ENCODE measurements at regions not wholly inside any gene's neighbourhood (a gene's known extent, or its start where the extent isn't known, plus 50 kb on each side); places are given as distances from the start of the nearest gene placed in this dataset.

- H3K4me1 ChIP-seq (ENCODE audit: control insufficient read depth, insufficient read depth, low read length), result peaks cover 15% of the 10 kb centered on the region
- no peak for DNase-seq
- no peaks in the 10 kb centered on the region for H3K9me3 ChIP-seq (ENCODE audit: control insufficient read depth, low read depth, low read length)
- H3K27ac ChIP-seq (ENCODE audit: low read length), result no peak overlapping the region
- WGBS (ENCODE audit: insufficient coverage, low lambda C conversion rate), result no CpG with 5 or more reads among the region's 1 CpG
- H3K36me3 ChIP-seq (ENCODE audit: control insufficient read depth, insufficient read depth, low read length), result no peaks in the 10 kb centered on the region
- no peak overlapping the region for H3K4me3 ChIP-seq (ENCODE audit: low read length)
- no peaks in the 10 kb centered on the region for H3K27me3 ChIP-seq (ENCODE audit: control insufficient read depth, insufficient read depth, low read length)
Observed at GRCh38 chrX:42077675-42078074, 154.3 kb upstream of the CASK start.

DNA sequence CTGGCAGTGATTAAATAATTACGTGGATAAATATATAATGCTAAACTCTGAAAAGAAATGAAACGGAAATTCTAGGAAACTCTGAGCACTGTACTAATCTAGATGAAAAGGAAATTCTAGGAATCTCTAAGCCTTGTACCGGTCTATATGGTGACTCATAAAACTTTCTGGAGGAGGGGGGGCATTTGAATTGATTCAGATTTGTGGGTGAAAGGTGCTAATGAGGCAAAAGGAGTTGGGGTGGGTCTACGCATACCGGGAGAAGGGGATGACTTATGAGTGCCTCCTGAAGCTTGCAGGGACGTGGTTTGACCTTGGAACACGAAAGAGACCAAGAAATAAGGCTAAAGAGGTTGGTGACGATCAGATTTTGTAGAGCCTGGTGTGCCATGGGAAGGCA lies 151.7 kb upstream of the CASK start:
- Histone ChIP-seq H3K4me1 (ENCODE audit: control insufficient read depth, insufficient read depth, low read length) (peaks cover 19% of the 10 kb centered on the region), H3K9me3 (ENCODE audit: control insufficient read depth, low read depth, low read length) (no peaks in the 10 kb centered on the region), H3K36me3 (ENCODE audit: control insufficient read depth, insufficient read depth, low read length) (no peaks in the 10 kb centered on the region), H3K4me3 (ENCODE audit: low read length) (no peak overlapping the region), H3K27ac (ENCODE audit: low read length) (no peak overlapping the region), H3K27me3 (ENCODE audit: control insufficient read depth, insufficient read depth, low read length) (no peaks in the 10 kb centered on the region)
- no CpG with 5 or more reads among the region's 8 CpGs for WGBS (ENCODE audit: insufficient coverage, low lambda C conversion rate)
- DNase-seq, result no peak

GRCh38 chrX:42073448-42073847 lies 150.1 kb upstream of the CASK start:
- H3K27me3 ChIP-seq (ENCODE audit: control insufficient read depth, insufficient read depth, low read length), result no peaks in the 10 kb centered on the region
- H3K4me1 ChIP-seq (ENCODE audit: control insufficient read depth, insufficient read depth, low read length), result peaks cover 19% of the 10 kb centered on the region
- H3K36me3 ChIP-seq (ENCODE audit: control insufficient read depth, insufficient read depth, low read length), result no peaks in the 10 kb centered on the region
- H3K9me3 ChIP-seq (ENCODE audit: control insufficient read depth, low read depth, low read length), result no peaks in the 10 kb centered on the region
- H3K4me3 ChIP-seq (ENCODE audit: low read length), result no peak overlapping the region
- WGBS (ENCODE audit: insufficient coverage, low lambda C conversion rate), result no CpG with 5 or more reads among the region's 3 CpGs
- peak; percentile 32 to 73 for DNase-seq
- peak overlapping the region; percentile 71 for H3K27ac ChIP-seq (ENCODE audit: low read length)

GRCh38 chrX:42070866-42071265 lies 147.5 kb upstream of the CASK start:
- Histone ChIP-seq H3K36me3 (ENCODE audit: control insufficient read depth, insufficient read depth, low read length) (no peaks in the 10 kb centered on the region), H3K27ac (ENCODE audit: low read length) (no peak overlapping the region), H3K4me3 (ENCODE audit: low read length) (no peak overlapping the region), H3K27me3 (ENCODE audit: control insufficient read depth, insufficient read depth, low read length) (no peaks in the 10 kb centered on the region), H3K9me3 (ENCODE audit: control insufficient read depth, low read depth, low read length) (no peaks in the 10 kb centered on the region), H3K4me1 (ENCODE audit: control insufficient read depth, insufficient read depth, low read length) (peaks cover 19% of the 10 kb centered on the region)
- no peak for DNase-seq

- H3K4me1 ChIP-seq (ENCODE audit: control insufficient read depth, insufficient read depth, low read length), result no peaks in the 10 kb centered on the region
- DNase-seq, result peak in 1 of 2 donors; percentile 34
- no CpG with 5 or more reads among the region's 1 CpG for WGBS (ENCODE audit: insufficient coverage, low lambda C conversion rate)
- H3K36me3 ChIP-seq (ENCODE audit: control insufficient read depth, insufficient read depth, low read length), result no peaks in the 10 kb centered on the region
- H3K27me3 ChIP-seq (ENCODE audit: control insufficient read depth, insufficient read depth, low read length), result no peaks in the 10 kb centered on the region
- H3K4me3 ChIP-seq (ENCODE audit: low read length), result no peak overlapping the region
- no peak overlapping the region for H3K27ac ChIP-seq (ENCODE audit: low read length)
- H3K9me3 ChIP-seq (ENCODE audit: control insufficient read depth, low read depth, low read length), result no peaks in the 10 kb centered on the region
Observed at GRCh38 chrX:42054256-42054655, 130.9 kb upstream of the CASK start.

DNA sequence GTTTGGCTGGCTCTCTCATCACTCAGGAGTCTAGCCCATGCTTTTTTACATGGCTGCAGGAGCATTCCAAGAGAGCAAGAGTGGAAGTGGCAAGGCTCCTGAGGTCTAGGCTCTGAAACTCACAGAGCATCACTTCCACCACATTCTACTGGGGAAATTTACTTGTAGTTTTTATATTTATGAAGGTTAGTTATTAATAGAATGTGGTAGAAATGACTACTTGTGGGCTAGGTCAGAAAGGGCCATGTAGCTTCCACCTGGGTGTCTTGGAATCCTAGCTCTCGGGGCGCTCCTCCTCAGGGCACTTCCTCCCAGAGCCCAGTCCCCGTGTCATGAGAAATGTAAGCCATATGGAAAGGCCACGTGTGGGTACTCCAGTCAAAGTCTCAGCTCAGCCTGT lies 127.0 kb upstream of the CASK start:
- WGBS (ENCODE audit: insufficient coverage, low lambda C conversion rate), result no CpG with 5 or more reads among the region's 4 CpGs
- Histone ChIP-seq H3K4me3 (ENCODE audit: low read length) (no peak overlapping the region), H3K27me3 (ENCODE audit: control insufficient read depth, insufficient read depth, low read length) (no peaks in the 10 kb centered on the region), H3K36me3 (ENCODE audit: control insufficient read depth, insufficient read depth, low read length) (no peaks in the 10 kb centered on the region), H3K4me1 (ENCODE audit: control insufficient read depth, insufficient read depth, low read length) (no peaks in the 10 kb centered on the region), H3K27ac (ENCODE audit: low read length) (no peak overlapping the region), H3K9me3 (ENCODE audit: control insufficient read depth, low read depth, low read length) (no peaks in the 10 kb centered on the region)
- no peak for DNase-seq

- WGBS (ENCODE audit: insufficient coverage, low lambda C conversion rate), result no CpG with 5 or more reads among the region's 5 CpGs
- Histone ChIP-seq H3K4me3 (ENCODE audit: low read length) (no peak overlapping the region), H3K27ac (ENCODE audit: low read length) (no peak overlapping the region), H3K27me3 (ENCODE audit: control insufficient read depth, insufficient read depth, low read length) (no peaks in the 10 kb centered on the region), H3K36me3 (ENCODE audit: control insufficient read depth, insufficient read depth, low read length) (no peaks in the 10 kb centered on the region), H3K4me1 (ENCODE audit: control insufficient read depth, insufficient read depth, low read length) (no peaks in the 10 kb centered on the region), H3K9me3 (ENCODE audit: control insufficient read depth, low read depth, low read length) (no peaks in the 10 kb centered on the region)
- no peak for DNase-seq
Observed at GRCh38 chrX:42047886-42048285, 124.5 kb upstream of the CASK start.

DNA sequence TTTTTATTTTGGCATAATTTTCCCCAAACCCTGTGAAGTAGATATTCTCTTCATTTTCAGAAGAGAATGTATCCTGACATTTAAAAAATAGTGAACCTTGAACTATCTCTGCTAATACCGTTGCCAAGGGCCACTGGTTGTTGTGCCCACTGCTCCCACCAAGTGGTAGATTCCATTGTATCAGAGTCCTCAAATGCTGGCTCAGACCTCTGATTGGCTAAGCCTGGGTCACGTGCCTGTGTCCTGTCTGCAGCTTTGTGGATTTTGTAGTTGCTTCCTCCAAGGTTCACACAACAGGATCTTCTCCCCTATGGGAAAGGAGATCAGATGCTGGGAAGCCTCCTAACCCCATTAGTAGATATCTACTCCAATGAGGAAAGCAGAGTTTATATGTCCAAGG lies 104.8 kb upstream of the CASK start:
- peak; percentile 17 to 50 for DNase-seq
- H3K36me3 ChIP-seq (ENCODE audit: control insufficient read depth, insufficient read depth, low read length), result no peaks in the 10 kb centered on the region
- WGBS (ENCODE audit: insufficient coverage, low lambda C conversion rate), result no CpG with 5 or more reads among the region's 2 CpGs
- no peaks in the 10 kb centered on the region for H3K9me3 ChIP-seq (ENCODE audit: control insufficient read depth, low read depth, low read length)
- H3K4me3 ChIP-seq (ENCODE audit: low read length), result no peak overlapping the region
- H3K4me1 ChIP-seq (ENCODE audit: control insufficient read depth, insufficient read depth, low read length), result peaks cover 12% of the 10 kb centered on the region
- no peaks in the 10 kb centered on the region for H3K27me3 ChIP-seq (ENCODE audit: control insufficient read depth, insufficient read depth, low read length)
- H3K27ac ChIP-seq (ENCODE audit: low read length), result peak overlapping the region; percentile 91

GRCh38 chrX:42027367-42028000 lies 104.1 kb upstream of the CASK start:
- whole genome bisulfite sequencing (ENCODE audit: insufficient coverage, low lambda C conversion rate), result no CpG with 5 or more reads among the region's 3 CpGs
- peak overlapping the region; percentile 3 for H3K4me3 ChIP-seq (ENCODE audit: low read length)
- no peaks in the 10 kb centered on the region for H3K36me3 ChIP-seq (ENCODE audit: control insufficient read depth, insufficient read depth, low read length)
- H3K9me3 ChIP-seq (ENCODE audit: control insufficient read depth, low read depth, low read length), result no peaks in the 10 kb centered on the region
- no peaks in the 10 kb centered on the region for H3K27me3 ChIP-seq (ENCODE audit: control insufficient read depth, insufficient read depth, low read length)
- peak overlapping the region; percentile 91 for H3K27ac ChIP-seq (ENCODE audit: low read length)
- peaks cover 12% of the 10 kb centered on the region for H3K4me1 ChIP-seq (ENCODE audit: control insufficient read depth, insufficient read depth, low read length)
- peak; percentile 35 to 77 for DNase-seq

DNA sequence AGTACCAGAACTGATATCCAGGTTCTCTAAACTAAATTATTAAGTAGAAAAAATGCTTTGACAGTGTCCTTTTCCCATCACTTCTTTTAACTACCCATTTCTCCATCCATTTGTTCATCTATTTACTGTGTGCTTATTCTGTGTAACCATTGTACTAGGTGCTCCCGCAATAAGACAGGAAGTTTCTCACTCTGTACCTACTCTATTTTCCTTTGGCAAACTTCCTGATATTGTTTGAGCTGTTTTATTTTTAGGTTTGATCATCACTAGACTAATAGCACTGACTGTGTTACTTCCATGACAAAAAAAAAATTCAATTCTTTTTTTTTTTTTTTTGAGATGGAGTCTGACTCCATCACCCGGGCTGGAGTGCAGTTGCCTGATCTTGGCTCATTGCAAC lies 102.5 kb upstream of the CASK start:
- H3K9me3 ChIP-seq (ENCODE audit: control insufficient read depth, low read depth, low read length), result no peaks in the 10 kb centered on the region
- peaks cover 12% of the 10 kb centered on the region for H3K4me1 ChIP-seq (ENCODE audit: control insufficient read depth, insufficient read depth, low read length)
- no peak overlapping the region for H3K4me3 ChIP-seq (ENCODE audit: low read length)
- 80% methylated on average over 1 of the region's 2 CpGs for WGBS (ENCODE audit: insufficient coverage, low lambda C conversion rate)
- peak overlapping the region; percentile 91 for H3K27ac ChIP-seq (ENCODE audit: low read length)
- no peaks in the 10 kb centered on the region for H3K36me3 ChIP-seq (ENCODE audit: control insufficient read depth, insufficient read depth, low read length)
- H3K27me3 ChIP-seq (ENCODE audit: control insufficient read depth, insufficient read depth, low read length), result no peaks in the 10 kb centered on the region
- no peak for DNase-seq

GRCh38 chrX:42023122-42023521 lies 99.8 kb upstream of the CASK start:
- Histone ChIP-seq H3K27me3 (ENCODE audit: control insufficient read depth, insufficient read depth, low read length) (no peaks in the 10 kb centered on the region), H3K27ac (ENCODE audit: low read length) (no peak overlapping the region), H3K4me3 (ENCODE audit: low read length) (no peak overlapping the region), H3K9me3 (ENCODE audit: control insufficient read depth, low read depth, low read length) (no peaks in the 10 kb centered on the region), H3K36me3 (ENCODE audit: control insufficient read depth, insufficient read depth, low read length) (no peaks in the 10 kb centered on the region), H3K4me1 (ENCODE audit: control insufficient read depth, insufficient read depth, low read length) (peaks cover 10% of the 10 kb centered on the region)
- no CpG with 5 or more reads among the region's 1 CpG for WGBS (ENCODE audit: insufficient coverage, low lambda C conversion rate)
- no peak for DNase-seq

All from large intestine (tissue), 3 donors.